ENCODE measurements at regions not wholly inside any gene's neighbourhood (a gene's known extent, or its start where the extent isn't known, plus 50 kb on each side); places are given as distances from the start of the nearest gene placed in this dataset.
"Not testable (repeated sequence)": the region's sequence is repeated elsewhere in the genome, so short reads cannot be mapped to it uniquely, and the experiment has no call there.

DNA sequence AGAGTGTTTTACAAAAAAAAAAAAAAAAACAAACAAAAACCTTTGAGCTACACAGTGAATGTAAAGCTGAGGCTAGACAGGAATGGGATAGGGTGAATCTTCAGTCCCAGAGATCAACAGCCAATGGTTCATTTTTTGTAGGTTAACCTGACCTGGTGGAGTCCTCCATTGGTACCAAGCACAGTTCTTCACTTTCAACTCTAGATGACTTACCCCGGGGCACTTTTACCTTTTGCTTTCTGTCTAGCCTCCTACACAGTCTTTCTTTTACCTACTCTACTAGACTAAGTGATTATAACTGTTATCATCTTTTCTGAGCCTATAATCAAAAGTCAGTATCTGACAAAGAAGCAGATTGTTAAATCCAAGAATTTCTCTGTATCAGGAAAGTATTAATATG, 50.9 kb downstream of the ANXA2R start:
- no peak for DNase-seq (ENCODE audit: low spot score)
- ATAC-seq (ENCODE audit: low FRiP score) = no peak
- no peak for TF ChIP-seq CTCF (IDR thresholded peaks at IDR 0.05)

- ATAC-seq (ENCODE audit: low FRiP score) (no peak), DNase-seq (ENCODE audit: low spot score) (no peak)
- TF ChIP-seq CTCF (IDR thresholded peaks at IDR 0.05) = no peak
These were observed 51.6 kb downstream of the ANXA2R start for GRCh38 chr5:42988568-42988967.

DNA sequence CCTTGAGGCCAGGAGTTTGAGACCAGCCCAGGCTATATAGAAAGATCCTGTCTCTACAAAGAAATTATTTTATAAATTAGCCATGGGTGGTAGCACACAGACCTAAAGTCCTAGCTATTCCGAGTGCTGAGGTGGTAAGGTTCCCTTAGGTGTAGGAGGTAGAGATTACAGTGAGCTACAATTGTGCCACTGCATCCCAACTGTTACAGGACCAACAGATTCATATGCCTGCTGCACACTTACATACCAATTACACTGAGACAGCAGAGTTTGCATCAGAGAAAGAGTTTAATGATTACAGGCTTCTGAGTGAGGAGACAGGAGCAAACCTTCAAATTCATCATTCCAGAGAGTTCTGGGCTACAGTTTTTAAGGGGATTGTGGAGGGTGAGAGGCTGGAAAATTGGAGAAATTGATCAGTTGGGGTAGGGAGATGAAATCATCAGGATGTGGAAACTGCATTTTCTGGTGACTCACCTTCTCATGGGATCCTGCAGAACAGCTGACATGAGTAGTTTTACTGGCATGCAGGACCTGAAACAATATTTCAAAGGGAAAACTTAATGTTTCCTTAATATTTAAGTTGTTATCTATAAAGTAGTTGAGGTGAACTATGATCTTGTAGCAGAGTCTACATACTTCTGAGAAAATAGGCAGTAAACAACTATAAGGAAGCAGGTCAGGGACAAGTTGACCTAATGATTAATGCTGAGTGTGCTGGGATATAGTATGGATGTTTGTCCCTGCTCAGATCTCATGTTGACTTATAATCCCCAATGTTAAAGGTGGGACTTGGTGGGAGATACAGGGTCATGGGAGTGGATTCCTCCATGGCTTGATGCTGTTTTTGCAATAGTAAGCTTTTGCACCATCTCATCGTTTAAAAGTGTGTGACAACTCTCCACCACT, 54.7 kb downstream of the ANXA2R start:
- no peak for TF ChIP-seq CTCF (IDR thresholded peaks at IDR 0.05)
- DNase-seq (ENCODE audit: low spot score) (no peak), ATAC-seq (ENCODE audit: low FRiP score) (no peak)

- ATAC-seq (ENCODE audit: low FRiP score) = no peak
- no peak for TF ChIP-seq CTCF (IDR thresholded peaks at IDR 0.05)
These were observed 55.8 kb downstream of the ANXA2R start for GRCh38 chr5:42984307-42984706.

GRCh38 chr5:42982107-42982622, 58.0 kb downstream of the ANXA2R start:
- no peak for TF ChIP-seq CTCF (IDR thresholded peaks at IDR 0.05)

More at GRCh38 chr5:42984307-42984706, 55.8 kb downstream of the ANXA2R start:
- DNase-seq (ENCODE audit: low spot score) = no peak

DNA sequence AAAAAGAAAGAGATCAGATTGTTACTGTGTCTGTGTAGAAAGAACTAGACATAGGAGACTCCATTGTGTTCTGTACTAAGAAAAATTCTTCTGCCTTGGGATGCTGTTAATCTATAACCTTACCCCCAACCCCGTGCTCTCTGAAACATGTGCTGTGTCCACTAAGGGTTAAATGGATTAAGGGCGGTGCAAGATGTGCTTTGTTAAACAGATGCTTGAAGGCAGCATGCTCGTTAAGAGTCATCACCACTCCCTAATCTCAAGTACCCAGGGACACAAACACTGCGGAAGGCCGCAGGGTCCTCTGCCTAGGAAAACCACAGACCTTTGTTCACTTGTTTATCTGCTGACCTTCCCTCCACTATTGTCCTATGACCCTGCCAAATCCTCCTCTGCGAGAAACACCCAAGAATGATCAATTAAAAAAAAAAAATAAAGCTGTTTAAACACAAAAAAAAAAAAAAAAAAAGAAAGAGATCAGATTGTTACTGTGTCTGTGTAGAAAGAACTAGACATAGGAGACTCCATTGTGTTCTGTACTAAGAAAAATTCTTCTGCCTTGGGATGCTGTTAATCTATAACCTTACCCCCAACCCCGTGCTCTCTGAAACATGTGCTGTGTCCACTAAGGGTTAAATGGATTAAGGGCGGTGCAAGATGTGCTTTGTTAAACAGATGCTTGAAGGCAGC, 58.6 kb downstream of the ANXA2R start:
- DNase-seq (ENCODE audit: low spot score); ATAC-seq (ENCODE audit: low FRiP score): not testable (repeated sequence)

More at GRCh38 chr5:42982107-42982622, 58.0 kb downstream of the ANXA2R start:
- ATAC-seq (ENCODE audit: low FRiP score) (no peak), DNase-seq (ENCODE audit: low spot score) (no peak)

DNA sequence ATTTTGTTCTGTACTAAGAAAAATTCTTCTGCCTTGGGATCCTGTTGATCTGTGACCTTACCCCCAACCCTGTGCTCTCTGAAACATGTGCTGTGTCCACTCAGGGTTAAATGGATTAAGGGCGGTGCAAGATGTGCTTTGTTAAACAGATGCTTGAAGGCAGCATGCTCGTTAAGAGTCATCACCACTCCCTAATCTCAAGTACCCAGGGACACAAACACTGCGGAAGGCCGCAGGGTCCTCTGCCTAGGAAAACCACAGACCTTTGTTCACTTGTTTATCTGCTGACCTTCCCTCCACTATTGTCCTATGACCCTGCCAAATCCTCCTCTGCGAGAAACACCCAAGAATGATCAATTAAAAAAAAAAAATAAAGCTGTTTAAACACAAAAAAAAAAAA, 59.1 kb downstream of the ANXA2R start:
- not testable (repeated sequence) for DNase-seq (ENCODE audit: low spot score); ATAC-seq (ENCODE audit: low FRiP score)

- not testable (repeated sequence) for DNase-seq (ENCODE audit: low spot score); ATAC-seq (ENCODE audit: low FRiP score)
These were observed 59.7 kb downstream of the ANXA2R start for GRCh38 chr5:42980391-42980790.

- DNase-seq (ENCODE audit: low spot score); ATAC-seq (ENCODE audit: low FRiP score): not testable (repeated sequence)
These were observed 60.9 kb downstream of the ANXA2R start for GRCh38 chr5:42979242-42979641.
